Mesendoderm (in vitro differentiated cells): ENCODE measurements at regions not wholly inside any gene's neighbourhood (a gene's known extent, or its start where the extent isn't known, plus 50 kb on each side); places are given as distances from the start of the nearest gene placed in this dataset. TPM values are rescaled to one million over a fixed set of nuclear protein-coding genes. Genes with fewer than 3 reads are reported as not detected.

Experiments
- DNase-seq: peaks from one replicate; pipeline ENCODE4 v3.0.0; 2013
- H2AK5ac ChIP-seq: 2 replicates; pipeline ENCODE4 v1.6.1; 2013; ENCODE audit warnings: low read length, inconsistent platforms
- H2BK120ac ChIP-seq: 2 replicates; pipeline ENCODE4 v1.6.1; 2013; ENCODE audit warnings: low read depth, mild to moderate bottlenecking, low read length, moderate library complexity, mixed read lengths
- H2BK15ac ChIP-seq: replicated peaks from 2 replicates; pipeline ENCODE4 v1.6.1; 2013; ENCODE audit warnings: low read depth, mild to moderate bottlenecking, moderate library complexity
- H2BK5ac ChIP-seq: 2 replicates; pipeline ENCODE4 v1.6.1; 2013; ENCODE audit warnings: low read length, inconsistent platforms
- H3K18ac ChIP-seq: 2 replicates; pipeline ENCODE4 v1.6.1; 2013; ENCODE audit warnings: mild to moderate bottlenecking, low read length, mixed read lengths
- H3K23ac ChIP-seq: one replicate; pipeline ENCODE4 v1.6.1; 2013; ENCODE audit warnings: low read length
- H3K27ac ChIP-seq: 2 replicates; pipeline ENCODE4 v1.5.1; 2013; ENCODE audit warnings: low read depth, mild to moderate bottlenecking, inconsistent platforms, low read length, moderate library complexity
- H3K27me3 ChIP-seq: 2 replicates; pipeline ENCODE4 v1.6.1; 2013; ENCODE audit warnings: low read length, control low read depth, mild to moderate bottlenecking, inconsistent platforms; ENCODE audit not compliant: insufficient read depth, poor library complexity
- H3K36me3 ChIP-seq: 2 replicates; pipeline ENCODE4 v1.6.1; 2013; ENCODE audit warnings: low read length, inconsistent platforms; ENCODE audit not compliant: control insufficient read depth, insufficient read depth
- H3K4ac ChIP-seq: one replicate; pipeline ENCODE4 v1.6.1; 2013; ENCODE audit warnings: low read depth, mild to moderate bottlenecking, low read length, moderate library complexity
- H3K4me1 ChIP-seq: 2 replicates; pipeline ENCODE4 v1.6.1; 2013; ENCODE audit warnings: low read depth, low read length, inconsistent platforms; ENCODE audit not compliant: control insufficient read depth
- H3K4me2 ChIP-seq: 2 replicates; pipeline ENCODE4 v1.6.1; 2013; ENCODE audit warnings: low read length
- H3K4me3 ChIP-seq: 2 replicates; pipeline ENCODE4 v1.5.1; 2013; ENCODE audit warnings: mild to moderate bottlenecking, low read length
- H3K56ac ChIP-seq: one replicate; pipeline ENCODE4 v1.6.1; 2013; ENCODE audit warnings: low read length
- H3K79me1 ChIP-seq: 2 replicates; pipeline ENCODE4 v1.6.1; 2013; ENCODE audit warnings: low read length, inconsistent platforms
- H3K79me2 ChIP-seq: 2 replicates; pipeline ENCODE4 v1.6.1; 2013; ENCODE audit warnings: mild to moderate bottlenecking, low read length; ENCODE audit not compliant: control insufficient read depth, insufficient read depth
- H3K9ac ChIP-seq: 2 replicates; pipeline ENCODE4 v1.6.1; 2013; ENCODE audit warnings: low read length, inconsistent platforms
- H4K5ac ChIP-seq: one replicate; pipeline ENCODE4 v1.6.1; 2013; ENCODE audit warnings: low read length
- H4K8ac ChIP-seq: one replicate; pipeline ENCODE4 v1.6.1; 2013; ENCODE audit warnings: low read depth, mild to moderate bottlenecking, control low read depth, low read length, moderate library complexity
- WGBS: extraction: QIAGEN DNeasy Blood & Tissue Kit; methylation state at CpG from one replicate; pipeline ENCODE4 v1.1.7; 2013; ENCODE audit warnings: low lambda C conversion rate, missing lambda C conversion rate; ENCODE audit not compliant: insufficient coverage; ENCODE audit errors: extremely low coverage; 5-methylcytosine and 5-hydroxymethylcytosine counted together
- small RNA-seq: library from polyadenylated mRNA; stranded (forward); fragments of <200 nt; extraction: miRNeasy Mini kit (QIAGEN cat#:217004); gene quantifications from one replicate; pipeline ENCODE3, GENCODE V24; 2013; ENCODE audit not compliant: insufficient read depth

DNA sequence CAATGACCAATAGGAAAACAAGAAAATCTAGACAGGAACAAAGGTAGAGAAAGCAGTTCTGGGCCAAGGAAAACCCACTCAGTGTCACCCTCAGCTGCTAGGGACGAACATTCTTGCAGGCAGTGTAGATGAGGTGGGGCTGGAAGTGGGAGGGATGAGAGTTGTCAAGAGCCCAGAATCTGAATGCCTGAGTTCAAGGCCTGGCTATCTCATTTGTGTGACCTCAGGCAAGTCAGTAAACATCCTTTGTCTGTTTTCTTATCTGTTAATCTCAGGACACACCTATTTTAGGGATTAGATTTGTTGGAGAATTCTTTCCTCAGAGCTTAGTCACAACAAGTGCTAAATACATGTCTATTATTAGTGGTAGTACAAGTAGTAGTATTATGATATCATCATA, 50.9 kb upstream of the KIF16B start:
- Histone ChIP-seq H2BK5ac (no peak overlapping the region), H3K23ac (no peak overlapping the region), H3K18ac (no peak overlapping the region), H3K4me3 (no peak overlapping the region), H3K56ac (no peak overlapping the region), H2AK5ac (no peak overlapping the region), H3K9ac (no peak overlapping the region), H3K4me2 (no peak overlapping the region), H3K36me3 (no peaks in the 10 kb centered on the region), H4K5ac (no peak overlapping the region), H4K8ac (no peak overlapping the region), H3K27ac (no peak overlapping the region), H2BK15ac (no peak overlapping the region), H3K4me1 (no peaks in the 10 kb centered on the region), H3K27me3 (no peaks in the 10 kb centered on the region), H2BK120ac (no peak overlapping the region), H3K4ac (no peak overlapping the region), H3K79me2 (no peaks in the 10 kb centered on the region), H3K79me1 (no peaks in the 10 kb centered on the region)
- DNase-seq: peak; percentile 93
- WGBS: no CpG with 5 or more reads among the region's 1 CpG

Small RNA genes lying in the stretch of these regions (small RNA-seq; reads per million reads assigned to genes)
- gene RF00019: not detected
